Activated T-cell treated with anti-CD3 and anti-CD28 coated beads for 24 hours (primary cell): ENCODE measurements at regions not wholly inside any gene's neighbourhood (a gene's known extent, or its start where the extent isn't known, plus 50 kb on each side); places are given as distances from the start of the nearest gene placed in this dataset.
A peak's percentile ranks its signal among the peaks of the same experiment; 100 is the strongest.

Experiments
- DNase-seq: peaks from one replicate; pipeline ENCODE4 v3.0.0-alpha.2; 2020; ENCODE audit warnings: low read depth

- peak; percentile 7 for DNase-seq
Observed at GRCh38 chr4:169810325-169811323, 52.9 kb upstream of the HPF1 start.

- no peak for DNase-seq
Observed at GRCh38 chr4:169807934-169808509, 50.3 kb upstream of the HPF1 start.
